Caco-2 (cell line): ENCODE measurements at regions not wholly inside any gene's neighbourhood (a gene's known extent, or its start where the extent isn't known, plus 50 kb on each side); places are given as distances from the start of the nearest gene placed in this dataset.

Experiments used
- BruUV-seq: library from RNA; stranded (reverse); fragments of 400-500 nt; replicated peaks from 2 replicates; lab custom pipeline; 2021; lab: Mats Ljungman, UMichigan
- CTCF ChIA-PET: fragments of 300-600 bp; sonication (Branson Sonifier 250); formaldehyde crosslinking; loops from one replicate; lab custom pipeline; 2022; ENCODE audit warnings: antibody characterized with exemption; lab: Charles Lee
- POLR2A ChIA-PET: fragments of 300-600 bp; sonication (Branson Sonifier 250); formaldehyde crosslinking; loops from one replicate; lab custom pipeline; 2022; ENCODE audit warnings: antibody characterized with exemption; lab: Charles Lee
- DNase-seq, 2 experiments: peaks; one replicate each; pipeline versions ENCODE4 v3.0.0 to v3.0.0-alpha.2; 2020 to 2022
- H3K27me3 ChIP-seq: replicated peaks from 2 replicates; pipeline ENCODE4 v1.6.0; 2011; ENCODE audit warnings: low read length; ENCODE audit not compliant: control insufficient read depth, insufficient read depth
- H3K36me3 ChIP-seq: 2 replicates; pipeline ENCODE4 v1.5.1; 2011; ENCODE audit warnings: low read length; ENCODE audit not compliant: control insufficient read depth, insufficient read depth
- H3K4me1 ChIP-seq: fragments of 250-450 bp; sonication (Bioruptor Pico); 2 replicates; pipeline ENCODE4 v1.5.1; 2020; ENCODE audit warnings: mild to moderate bottlenecking
- H3K4me3 ChIP-seq: 2 replicates; pipeline ENCODE4 v1.5.1; 2011; ENCODE audit warnings: low read depth, mild to moderate bottlenecking, control low read depth, low read length
- H3K9me3 ChIP-seq: fragments of 250-450 bp; sonication (Bioruptor Pico); 2 replicates; pipeline ENCODE4 v1.5.1; 2020; ENCODE audit warnings: mild to moderate bottlenecking, moderate library complexity
- H3K27ac Mint-ChIP-seq: one replicate; pipeline ENCODE4 v1.8.0; 2022; ENCODE audit warnings: mixed read lengths; ENCODE audit not compliant: unreplicated experiment
- H3K27me3 Mint-ChIP-seq: one replicate; pipeline ENCODE4 v1.8.0; 2022; ENCODE audit warnings: mixed read lengths; ENCODE audit not compliant: insufficient read depth, unreplicated experiment
- H3K36me3 Mint-ChIP-seq: one replicate; pipeline ENCODE4 v1.8.0; 2022; ENCODE audit warnings: mild to moderate bottlenecking, mixed read lengths; ENCODE audit not compliant: insufficient read depth, unreplicated experiment
- H3K4me1 Mint-ChIP-seq: one replicate; pipeline ENCODE4 v1.8.0; 2022; ENCODE audit warnings: low read depth, mixed read lengths; ENCODE audit not compliant: unreplicated experiment
- H3K4me3 Mint-ChIP-seq: one replicate; pipeline ENCODE4 v1.8.0; 2022; ENCODE audit warnings: mild to moderate bottlenecking, moderate library complexity, mixed read lengths; ENCODE audit not compliant: unreplicated experiment
- H3K9me3 Mint-ChIP-seq: one replicate; pipeline ENCODE4 v1.8.0; 2022; ENCODE audit warnings: mixed read lengths; ENCODE audit not compliant: unreplicated experiment
- CTCF ChIP-seq, 2 experiments: fragments of 200-600 bp in 1 of 2; IDR thresholded peaks; 1 replicate in 1 of 2; 2 replicates in 1 of 2; pipeline versions ENCODE4 v1.5.1 to v1.8.0; 2011 to 2022; ENCODE audit warnings: antibody characterized with exemption in 1 of 2, control low read depth in 1 of 2, inconsistent platforms in 1 of 2, low read depth in 1 of 2, low read length in 1 of 2, mild to moderate bottlenecking in 1 of 2, moderate library complexity in 1 of 2; ENCODE audit not compliant: insufficient read depth in 1 of 2, severe bottlenecking in 1 of 2, unreplicated experiment in 1 of 2
- intact Hi-C: fragments of 100-400 bp; cut with micrococcal nuclease; formaldehyde crosslinking; loops from one replicate; pipeline ENCODE4 v1.10.0; 2022; ENCODE audit not compliant: unreplicated experiment

GRCh38 chr18:26686532-26686931 lies 138.2 kb upstream of the KCTD1 start:
- no peak overlapping the region for H3K4me3 ChIP-seq
- ChIA-PET CTCF (no interaction called here), POLR2A (no interaction called here)
- H3K36me3 Mint-ChIP-seq: no peaks in the 10 kb centered on the region
- TF ChIP-seq CTCF (IDR thresholded peaks at IDR 0.05; ENCODE audit: insufficient read depth in 1 of 2, low read depth in 1 of 2, low read length in 1 of 2, severe bottlenecking in 1 of 2, unreplicated experiment in 1 of 2): no peak
- no peak for DNase-seq
- no peaks in the 10 kb centered on the region for H3K27me3 ChIP-seq
- H3K27me3 Mint-ChIP-seq: peaks cover 3% of the 10 kb centered on the region
- no peak overlapping the region for H3K27ac Mint-ChIP-seq
- H3K4me1 Mint-ChIP-seq: no peaks in the 10 kb centered on the region
- H3K9me3 ChIP-seq: no peaks in the 10 kb centered on the region
- H3K4me3 Mint-ChIP-seq: no peak overlapping the region
- no peaks in the 10 kb centered on the region for H3K4me1 ChIP-seq
- H3K9me3 Mint-ChIP-seq: no peaks in the 10 kb centered on the region
- intact Hi-C loops: loop anchor here (1.0 kb wide), 1 partner anchor 46 kb away; no protein-coding TSS in a partner anchor
- H3K36me3 ChIP-seq: no peaks in the 10 kb centered on the region
- BruUV-seq: no TSS peak

GRCh38 chr18:26685438-26686157 lies 137.2 kb upstream of the KCTD1 start:
- Mint-ChIP-seq H3K4me1 (no peaks in the 10 kb centered on the region), H3K27me3 (peaks cover 3% of the 10 kb centered on the region), H3K4me3 (no peak overlapping the region), H3K9me3 (no peaks in the 10 kb centered on the region), H3K27ac (no peak overlapping the region), H3K36me3 (no peaks in the 10 kb centered on the region)
- CTCF ChIA-PET: no interaction called here
- Histone ChIP-seq H3K27me3 (no peaks in the 10 kb centered on the region), H3K9me3 (no peaks in the 10 kb centered on the region), H3K4me3 (no peak overlapping the region), H3K36me3 (no peaks in the 10 kb centered on the region), H3K4me1 (no peaks in the 10 kb centered on the region)
- no peak for TF ChIP-seq CTCF (IDR thresholded peaks at IDR 0.05; ENCODE audit: insufficient read depth in 1 of 2, low read depth in 1 of 2, low read length in 1 of 2, severe bottlenecking in 1 of 2, unreplicated experiment in 1 of 2)
- POLR2A ChIA-PET: no interaction called here
- BruUV-seq: no TSS peak
- intact Hi-C loops: loop anchor here (1.0 kb wide), 1 partner anchor 47 kb away; no protein-coding TSS in a partner anchor
- no peak for DNase-seq

- no peak for TF ChIP-seq CTCF (IDR thresholded peaks at IDR 0.05; ENCODE audit: insufficient read depth in 1 of 2, low read depth in 1 of 2, low read length in 1 of 2, severe bottlenecking in 1 of 2, unreplicated experiment in 1 of 2)
- POLR2A ChIA-PET: no interaction called here
- H3K4me3 Mint-ChIP-seq: no peak overlapping the region
- no peak for DNase-seq
- no peaks in the 10 kb centered on the region for H3K9me3 ChIP-seq
- H3K4me1 ChIP-seq: no peaks in the 10 kb centered on the region
- no peak overlapping the region for H3K27ac Mint-ChIP-seq
- H3K27me3 Mint-ChIP-seq: peaks cover 10% of the 10 kb centered on the region
- no peaks in the 10 kb centered on the region for H3K27me3 ChIP-seq
- H3K9me3 Mint-ChIP-seq: no peaks in the 10 kb centered on the region
- H3K4me1 Mint-ChIP-seq: no peaks in the 10 kb centered on the region
- CTCF ChIA-PET: no interaction called here
- intact Hi-C loops: no loop called here
- no peak overlapping the region for H3K4me3 ChIP-seq
- no TSS peak for BruUV-seq
- no peaks in the 10 kb centered on the region for H3K36me3 ChIP-seq
- no peaks in the 10 kb centered on the region for H3K36me3 Mint-ChIP-seq
Measured at GRCh38 chr18:26677957-26678356, 129.6 kb upstream of the KCTD1 start.
